Progenitor cell of endocrine pancreas (in vitro differentiated cells): ENCODE measurements at regions not wholly inside any gene's neighbourhood (a gene's known extent, or its start where the extent isn't known, plus 50 kb on each side); places are given as distances from the start of the nearest gene placed in this dataset.

Experiments
- DNase-seq: peaks from one replicate; pipeline ENCODE4 v3.0.0; 2021; ENCODE audit warnings: low spot score; ENCODE audit not compliant: unreplicated experiment
- H3K27ac Mint-ChIP-seq: 2 replicates; pipeline ENCODE4 v1.8.0; 2021; ENCODE audit warnings: mild to moderate bottlenecking, moderate library complexity, mixed read lengths
- H3K27me3 Mint-ChIP-seq: 2 replicates; pipeline ENCODE4 v1.8.0; 2021; ENCODE audit warnings: mixed read lengths
- H3K36me3 Mint-ChIP-seq: 2 replicates; pipeline ENCODE4 v1.8.0; 2022; ENCODE audit warnings: mixed read lengths; ENCODE audit not compliant: insufficient read depth
- H3K4me1 Mint-ChIP-seq: 2 replicates; pipeline ENCODE4 v1.8.0; 2021; ENCODE audit warnings: low read depth, mixed read lengths
- H3K4me3 Mint-ChIP-seq: 2 replicates; pipeline ENCODE4 v1.8.0; 2021; ENCODE audit warnings: low read depth, mild to moderate bottlenecking, moderate library complexity, mixed read lengths
- H3K9me3 Mint-ChIP-seq: 2 replicates; pipeline ENCODE4 v1.8.0; 2021; ENCODE audit warnings: low read depth, mixed read lengths
- TF ChIP-seq, protein P1 (sequence below): fragments of 200-600 bp; sonication (generic); IDR thresholded peaks from one replicate; pipeline ENCODE4 v1.5.0; 2021; ENCODE audit warnings: antibody characterized with exemption, mild to moderate bottlenecking; ENCODE audit not compliant: unreplicated experiment

DNA sequence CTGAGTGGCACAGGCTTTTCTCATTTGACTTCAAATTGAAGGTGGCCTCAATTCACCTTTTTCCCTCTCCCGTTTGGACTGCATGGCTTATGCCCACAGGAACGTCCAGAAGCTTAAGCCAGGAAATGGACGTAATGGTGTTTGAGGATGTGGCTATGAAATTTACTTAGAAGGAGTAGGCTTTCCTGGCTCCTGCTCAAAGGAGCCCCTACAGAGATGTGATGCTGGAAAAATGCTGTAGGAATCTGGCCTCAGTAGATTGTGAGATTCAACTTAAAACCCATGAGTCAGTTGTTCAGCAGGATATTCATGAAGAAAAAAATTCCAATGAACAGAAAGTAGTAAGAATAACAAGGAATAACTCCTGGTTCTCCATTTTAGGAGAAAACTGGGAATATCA lies 129.0 kb downstream of the ICOS start:
- Mint-ChIP-seq H3K9me3 (peaks cover 9% of the 10 kb centered on the region), H3K4me1 (peaks cover 9% of the 10 kb centered on the region), H3K27ac (no peak overlapping the region), H3K36me3 (no peaks in the 10 kb centered on the region), H3K27me3 (no peaks in the 10 kb centered on the region), H3K4me3 (no peak overlapping the region)
- DNase-seq, result no peak
- TF ChIP-seq, protein P1, sequence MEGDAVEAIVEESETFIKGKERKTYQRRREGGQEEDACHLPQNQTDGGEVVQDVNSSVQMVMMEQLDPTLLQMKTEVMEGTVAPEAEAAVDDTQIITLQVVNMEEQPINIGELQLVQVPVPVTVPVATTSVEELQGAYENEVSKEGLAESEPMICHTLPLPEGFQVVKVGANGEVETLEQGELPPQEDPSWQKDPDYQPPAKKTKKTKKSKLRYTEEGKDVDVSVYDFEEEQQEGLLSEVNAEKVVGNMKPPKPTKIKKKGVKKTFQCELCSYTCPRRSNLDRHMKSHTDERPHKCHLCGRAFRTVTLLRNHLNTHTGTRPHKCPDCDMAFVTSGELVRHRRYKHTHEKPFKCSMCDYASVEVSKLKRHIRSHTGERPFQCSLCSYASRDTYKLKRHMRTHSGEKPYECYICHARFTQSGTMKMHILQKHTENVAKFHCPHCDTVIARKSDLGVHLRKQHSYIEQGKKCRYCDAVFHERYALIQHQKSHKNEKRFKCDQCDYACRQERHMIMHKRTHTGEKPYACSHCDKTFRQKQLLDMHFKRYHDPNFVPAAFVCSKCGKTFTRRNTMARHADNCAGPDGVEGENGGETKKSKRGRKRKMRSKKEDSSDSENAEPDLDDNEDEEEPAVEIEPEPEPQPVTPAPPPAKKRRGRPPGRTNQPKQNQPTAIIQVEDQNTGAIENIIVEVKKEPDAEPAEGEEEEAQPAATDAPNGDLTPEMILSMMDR, result no peak

DNA sequence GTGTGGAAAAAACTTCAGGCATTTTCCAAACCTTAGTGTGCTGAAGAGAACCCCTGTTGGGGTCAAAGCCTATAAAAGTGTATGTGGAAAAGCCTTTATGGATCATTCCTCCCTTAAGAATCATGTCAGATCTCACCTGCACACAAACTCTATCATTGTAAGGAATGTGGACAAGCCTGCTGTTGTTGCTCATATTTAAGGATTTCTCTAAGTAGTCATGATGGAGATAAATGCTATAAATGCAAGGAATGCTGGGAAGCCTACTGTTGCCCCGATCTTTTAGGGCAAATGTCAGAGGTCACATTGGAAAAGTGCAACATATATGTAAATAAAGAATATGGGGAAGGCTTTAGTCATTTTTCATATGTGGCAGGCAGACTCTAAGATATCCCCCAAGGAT lies 129.5 kb downstream of the ICOS start:
- Mint-ChIP-seq H3K27me3 (no peaks in the 10 kb centered on the region), H3K36me3 (no peaks in the 10 kb centered on the region), H3K9me3 (peaks cover 9% of the 10 kb centered on the region), H3K4me3 (no peak overlapping the region), H3K4me1 (peaks cover 9% of the 10 kb centered on the region), H3K27ac (no peak overlapping the region)
- TF ChIP-seq, protein P1, result no peak
- DNase-seq, result no peak

DNA sequence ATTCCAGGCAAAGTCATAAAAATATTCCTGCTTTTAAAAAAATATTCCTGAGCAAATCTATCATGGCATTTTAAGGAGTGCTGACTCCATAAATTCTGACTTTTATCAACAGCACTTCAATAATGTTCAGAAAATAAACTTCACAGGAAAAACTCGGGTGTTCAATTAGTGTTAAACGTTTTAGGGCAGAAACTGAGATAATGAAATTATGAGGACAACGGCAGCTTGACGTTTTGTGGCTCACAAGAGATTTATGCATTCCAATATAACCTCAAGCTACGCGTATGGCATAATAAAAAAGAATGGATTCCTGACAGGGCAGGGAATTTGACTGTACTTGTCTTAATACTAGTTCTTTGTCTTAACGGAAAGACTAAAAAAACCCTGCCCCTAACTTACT lies 133.2 kb downstream of the ICOS start:
- H3K27me3 Mint-ChIP-seq, result no peaks in the 10 kb centered on the region
- DNase-seq, result no peak
- H3K4me3 Mint-ChIP-seq, result no peak overlapping the region
- TF ChIP-seq, protein P1, result no peak
- H3K27ac Mint-ChIP-seq, result no peak overlapping the region
- no peaks in the 10 kb centered on the region for H3K36me3 Mint-ChIP-seq
- H3K4me1 Mint-ChIP-seq, result peaks cover 9% of the 10 kb centered on the region
- H3K9me3 Mint-ChIP-seq, result peaks cover 9% of the 10 kb centered on the region

DNA sequence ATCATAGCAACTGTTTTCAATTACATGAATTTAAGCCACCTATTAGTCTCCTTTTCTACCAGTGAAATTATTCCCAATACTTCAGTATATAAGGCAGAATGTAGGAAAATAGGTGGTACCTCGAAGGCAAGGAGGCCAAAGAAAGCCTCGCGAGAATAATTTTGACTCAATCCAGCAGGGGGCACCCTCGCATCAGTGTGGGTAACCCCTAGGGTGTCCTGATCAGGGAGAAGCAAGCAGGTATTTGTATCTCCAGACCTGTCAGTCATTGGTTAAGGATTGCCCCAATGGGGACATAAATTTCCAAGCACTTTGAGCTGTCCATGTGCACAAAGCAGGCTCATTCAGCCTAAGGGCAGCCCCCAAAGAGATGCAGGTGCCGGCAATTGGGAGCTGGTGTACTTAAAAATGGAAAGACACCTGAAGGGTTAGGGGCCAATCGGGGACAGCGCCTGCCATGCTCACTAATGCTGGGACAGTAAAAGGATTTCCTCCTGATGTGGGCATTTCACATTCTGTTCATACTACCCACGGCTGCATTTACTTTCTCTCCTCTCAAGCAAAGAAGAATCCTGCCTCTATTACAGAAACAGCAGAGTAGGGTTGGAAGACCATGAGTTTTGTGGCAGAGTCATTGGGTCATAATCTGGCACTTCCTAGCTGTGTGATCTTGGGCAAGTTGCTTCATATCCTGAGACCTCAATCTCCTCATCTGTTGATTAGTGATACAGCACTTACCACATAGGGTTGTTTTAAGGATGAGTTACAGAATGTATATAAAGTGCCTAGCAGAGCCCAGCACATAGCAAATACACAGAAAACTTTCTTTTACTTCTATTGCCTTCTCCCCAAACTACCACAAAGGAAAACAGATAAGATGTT lies 136.1 kb downstream of the ICOS start:
- Mint-ChIP-seq H3K27ac (no peak overlapping the region), H3K4me3 (no peak overlapping the region), H3K27me3 (peaks cover 3% of the 10 kb centered on the region), H3K9me3 (no peaks in the 10 kb centered on the region), H3K4me1 (peaks cover 9% of the 10 kb centered on the region), H3K36me3 (no peaks in the 10 kb centered on the region)
- TF ChIP-seq, protein P1, result peak; percentile 58
- peak; percentile 11 for DNase-seq

DNA sequence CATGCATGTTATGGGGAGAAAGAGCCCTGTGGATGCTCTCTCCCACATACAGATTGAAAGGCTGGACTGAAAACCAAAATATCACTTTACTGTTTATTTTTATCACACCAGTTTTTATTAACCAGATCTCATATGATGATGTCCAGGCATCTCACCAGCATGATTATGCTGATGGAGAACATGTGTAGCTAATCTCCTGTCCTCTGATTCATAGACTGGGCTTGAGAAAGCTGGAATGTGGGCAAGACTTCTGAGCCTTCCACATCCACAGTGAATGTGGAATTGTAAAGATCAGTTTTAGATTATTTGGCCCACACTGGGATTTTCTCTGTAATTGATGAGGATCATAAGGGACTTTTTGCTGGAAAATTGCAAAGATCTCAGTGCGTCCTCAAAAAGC lies 137.9 kb downstream of the ICOS start:
- TF ChIP-seq, protein P1, result no peak
- H3K27ac Mint-ChIP-seq, result no peak overlapping the region
- peaks cover 3% of the 10 kb centered on the region for H3K27me3 Mint-ChIP-seq
- no peaks in the 10 kb centered on the region for H3K36me3 Mint-ChIP-seq
- H3K4me3 Mint-ChIP-seq, result no peak overlapping the region
- peaks cover 5% of the 10 kb centered on the region for H3K4me1 Mint-ChIP-seq
- no peak for DNase-seq
- H3K9me3 Mint-ChIP-seq, result no peaks in the 10 kb centered on the region
